C1 segment of cervical spinal cord (tissue), 14 donors: ENCODE measurements at regions not wholly inside any gene's neighbourhood (a gene's known extent, or its start where the extent isn't known, plus 50 kb on each side); places are given as distances from the start of the nearest gene placed in this dataset.

Experiments used
- DNase-seq, 14 donors: peaks; one replicate each; lab custom pipeline; 2025; lab: John Stamatoyannopoulos, UW

DNA sequence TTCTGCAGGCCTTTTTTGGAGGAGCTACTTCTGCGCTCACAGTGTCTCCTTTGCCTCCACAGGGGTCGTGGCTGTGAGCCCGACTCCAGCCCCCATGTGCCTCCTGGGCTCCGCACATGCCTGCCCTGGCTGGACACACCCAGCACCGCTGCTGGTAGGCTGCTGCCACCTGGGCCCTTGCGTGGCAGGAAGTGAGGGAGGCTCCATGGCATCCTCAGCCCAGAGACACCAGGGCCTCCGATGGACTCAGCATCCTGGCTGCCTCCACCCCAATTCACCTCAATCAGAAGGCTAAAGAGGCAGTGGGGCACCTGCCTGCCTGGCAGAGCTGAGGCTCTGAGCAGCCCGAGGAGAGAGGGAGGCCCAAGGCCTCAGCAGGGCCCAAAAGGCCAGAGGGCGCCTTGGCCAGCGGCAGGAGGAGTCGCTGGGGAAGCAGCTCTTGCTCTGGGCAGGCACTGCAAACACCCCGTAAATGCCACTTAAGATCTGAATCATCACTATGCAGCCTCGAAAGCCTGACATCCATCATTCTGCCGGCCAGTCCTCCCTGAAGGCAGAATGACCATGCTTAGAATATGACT, 68.3 kb upstream of the OTOS start:
- DNase-seq = no peak

DNA sequence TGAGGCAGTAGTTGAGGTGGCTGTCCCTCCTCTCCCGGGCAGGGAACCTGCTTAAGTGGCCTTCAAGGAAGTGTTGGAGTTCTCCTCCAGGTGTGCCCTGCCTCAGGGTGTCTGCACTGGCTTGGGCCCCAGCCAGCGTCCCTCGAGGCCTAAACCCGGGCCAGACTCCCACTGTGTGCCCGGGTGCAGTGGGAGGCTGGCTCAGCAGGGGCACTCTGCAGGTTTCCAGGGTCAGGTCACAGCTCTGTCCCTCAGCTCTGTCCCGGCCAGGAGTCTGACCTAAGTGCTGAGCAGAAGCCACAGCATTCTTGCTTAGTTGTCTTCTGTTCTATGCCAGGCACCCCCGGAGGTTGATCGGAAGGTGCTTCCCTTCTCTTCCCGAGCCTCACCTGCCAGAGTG, 69.0 kb upstream of the OTOS start:
- no peak for DNase-seq

DNA sequence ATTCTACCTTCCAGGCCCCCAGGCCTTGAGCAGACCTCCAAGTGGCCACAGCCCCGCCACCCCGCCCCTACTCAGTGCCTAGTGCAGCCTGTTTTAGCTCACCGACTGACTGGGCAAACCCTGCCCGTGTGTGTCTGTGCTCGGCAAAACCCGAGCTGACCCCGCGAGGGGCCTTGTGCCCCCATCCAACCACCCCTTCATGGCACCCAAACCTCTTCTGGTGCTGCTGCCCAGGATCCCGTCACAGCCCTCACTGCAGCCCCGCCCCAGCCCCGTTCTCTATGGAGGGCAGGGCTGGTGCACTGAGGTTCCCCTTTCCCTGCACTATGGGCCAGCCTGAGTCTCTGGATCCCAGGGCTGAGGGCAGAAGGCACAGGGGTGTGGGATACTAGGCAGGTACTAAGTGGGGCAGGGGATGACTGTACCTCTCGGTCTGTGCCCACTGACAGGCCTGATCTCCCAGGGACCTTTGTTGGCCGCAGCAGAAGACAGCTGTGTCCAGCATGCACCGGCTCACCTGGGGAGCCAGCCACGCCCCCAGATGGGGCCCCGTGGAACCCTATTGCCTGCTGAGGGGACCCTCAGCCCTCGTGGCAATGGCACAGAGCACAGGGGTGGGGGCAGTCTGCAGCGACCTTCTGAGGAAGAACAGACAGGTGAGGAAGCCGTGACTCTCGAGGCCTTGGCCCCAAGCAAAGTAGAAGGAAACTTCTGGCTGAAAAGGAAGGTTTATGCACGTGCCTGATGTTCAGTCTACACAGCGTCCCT, 69.9 kb upstream of the OTOS start:
- DNase-seq = no peak

DNA sequence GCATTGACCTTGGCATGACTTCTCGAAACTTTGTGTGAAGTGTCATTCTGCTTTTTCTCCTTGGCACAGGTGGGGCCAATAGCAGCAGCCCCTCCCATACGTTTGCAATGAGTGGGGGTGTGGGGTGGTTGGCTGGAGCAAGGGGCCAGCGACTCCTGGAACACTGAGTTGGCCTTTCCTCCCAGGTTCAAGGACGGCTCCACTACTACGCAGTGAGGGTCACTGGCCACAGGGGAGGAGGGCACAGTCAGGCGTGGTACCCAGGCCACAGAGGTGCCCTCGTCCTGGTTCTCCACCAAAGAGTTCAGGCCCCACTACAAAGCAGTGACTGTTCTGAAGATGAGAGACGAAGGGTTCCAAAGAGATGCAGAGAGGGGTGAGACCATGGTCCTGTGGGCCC, 70.6 kb upstream of the OTOS start:
- no peak for DNase-seq

DNA sequence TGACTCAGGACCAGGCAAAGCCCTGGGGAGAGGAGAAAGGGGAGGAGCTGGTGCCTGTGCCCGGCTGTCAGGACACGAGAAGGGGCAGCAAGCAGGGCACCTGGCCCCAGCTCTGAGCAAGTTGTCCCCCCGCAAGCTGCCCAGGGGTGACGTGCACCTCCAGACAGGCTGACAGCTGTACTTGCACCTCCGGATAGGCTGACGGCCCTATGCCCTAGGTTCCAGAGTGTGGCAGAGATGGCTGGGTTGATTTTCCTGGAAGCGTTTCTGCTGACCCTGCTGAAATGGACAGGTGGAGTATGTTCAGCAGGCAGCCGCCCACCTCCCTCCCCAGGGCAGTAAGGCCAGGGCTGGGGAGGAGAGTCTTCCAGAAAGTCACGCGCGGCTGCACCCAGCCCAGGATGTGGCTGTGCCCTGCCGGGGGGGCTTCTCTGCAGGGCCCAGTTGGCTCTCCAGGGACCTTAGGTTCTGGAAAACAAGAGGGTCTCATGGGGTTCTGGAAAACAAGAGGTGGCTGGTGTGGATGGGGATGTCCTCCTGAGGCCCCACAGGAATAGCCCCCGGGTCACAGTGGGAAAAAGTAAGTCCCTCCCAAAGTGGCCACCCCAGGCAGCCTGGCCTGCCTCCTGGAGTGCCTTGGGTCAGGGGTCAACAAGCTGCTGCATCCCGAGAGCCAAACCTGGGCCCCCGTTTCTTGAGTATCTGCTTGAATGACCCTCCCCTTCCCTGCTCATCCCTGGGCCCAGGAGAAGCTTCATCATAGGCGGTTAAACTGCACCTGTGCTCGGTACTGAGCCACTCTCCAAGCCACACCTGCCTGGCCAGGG, 71.4 kb upstream of the OTOS start:
- DNase-seq = no peak

DNA sequence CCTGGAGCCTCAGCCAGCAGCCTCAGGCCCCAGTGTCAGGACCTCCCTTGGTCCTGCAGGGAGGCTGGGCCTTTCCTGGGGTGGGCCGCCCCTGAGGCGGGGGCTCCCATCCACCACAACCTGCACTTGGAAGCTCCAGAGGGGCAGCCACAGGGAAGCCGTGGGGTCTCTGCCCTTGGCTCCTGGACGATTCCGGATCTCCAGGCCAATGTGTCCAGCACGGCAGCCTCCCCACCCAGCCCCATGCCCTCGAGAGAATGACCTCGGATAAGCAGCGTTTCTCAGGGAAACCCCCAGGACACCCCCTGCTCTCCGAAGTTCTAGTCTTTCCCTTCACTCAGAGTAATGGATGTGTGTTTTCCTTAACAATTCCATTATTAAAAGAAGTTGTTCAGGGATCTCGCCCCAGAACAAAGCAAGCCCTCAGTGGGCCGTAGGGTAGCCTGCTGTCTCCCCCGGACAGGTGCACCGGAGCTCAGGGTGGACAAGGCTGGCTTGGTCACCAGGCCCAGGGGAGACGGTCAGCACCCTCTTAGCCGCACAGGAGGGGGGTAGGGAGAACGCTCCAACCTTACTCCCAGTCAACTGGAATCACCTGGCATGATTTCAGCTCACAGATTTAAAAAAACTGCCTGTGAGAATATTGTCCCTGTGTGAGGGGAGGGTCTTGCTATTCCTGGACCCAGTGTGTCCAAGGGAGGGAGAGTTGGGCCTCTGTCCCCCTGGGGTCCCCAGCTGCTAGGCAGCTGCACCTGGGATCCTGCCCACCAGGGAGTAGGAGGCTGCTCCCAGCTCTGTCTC, 72.2 kb upstream of the OTOS start:
- DNase-seq = no peak

DNA sequence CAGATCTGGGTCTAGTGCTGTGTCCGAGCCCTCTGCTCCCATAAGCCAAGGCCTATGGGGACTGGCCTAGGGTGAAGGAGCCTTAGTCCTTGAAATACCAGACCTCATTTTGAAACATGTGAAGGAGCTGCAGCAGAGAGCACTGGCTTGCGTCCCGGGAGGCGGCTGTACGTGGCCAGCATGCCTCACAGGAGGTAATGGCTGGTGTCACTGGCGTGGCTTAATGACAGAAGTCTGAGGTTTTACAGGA, 72.7 kb upstream of the OTOS start:
- peak in 6 of 14 donors; percentile 10 to 48 (median 26) for DNase-seq

DNA sequence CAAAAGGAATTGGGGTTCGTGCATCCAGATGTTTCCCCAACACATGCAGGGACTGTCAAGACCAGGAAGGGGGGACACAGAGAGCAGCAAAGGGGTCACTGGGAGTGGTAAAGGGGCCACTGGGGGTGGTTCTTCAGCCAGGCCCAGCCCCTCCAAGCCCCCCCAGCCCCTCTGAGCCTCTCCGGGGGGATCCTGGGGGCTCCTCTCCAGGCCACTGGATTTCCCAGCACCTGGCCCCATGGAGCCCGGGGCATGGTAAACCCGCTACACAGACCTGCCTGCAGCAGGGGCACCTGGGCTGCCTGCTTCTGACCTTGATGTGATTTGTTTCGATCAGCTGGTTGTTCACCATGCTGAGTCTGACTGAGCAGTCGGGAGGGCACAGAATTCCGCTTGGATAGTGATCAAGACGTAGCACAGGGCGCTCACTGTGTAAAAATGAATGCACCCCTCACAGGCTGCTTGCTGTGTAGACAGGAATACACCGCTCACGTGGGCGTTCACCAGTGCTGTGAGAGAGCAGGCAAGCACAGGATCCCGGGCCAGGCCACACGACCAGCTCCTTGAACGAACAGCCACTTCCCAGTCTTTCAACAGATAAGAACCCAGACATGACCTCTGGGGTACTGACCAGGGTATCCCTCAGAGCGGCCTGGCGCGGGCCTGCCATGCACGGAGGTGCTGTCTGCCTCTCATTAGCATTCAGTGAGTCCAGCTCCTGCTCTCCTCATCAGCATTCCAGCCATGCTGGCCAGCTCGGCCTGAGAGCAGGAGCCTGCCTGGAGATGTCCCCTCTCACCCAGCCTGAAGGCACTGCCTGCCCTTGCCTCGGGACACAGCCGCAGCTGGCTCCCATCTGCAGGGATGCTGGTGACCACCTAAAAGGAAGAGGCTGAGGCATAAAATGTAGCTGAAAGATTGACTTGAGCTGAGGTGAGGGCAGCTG, 73.3 kb upstream of the OTOS start:
- peak in 9 of 14 donors; percentile 14 to 67 (median 44) for DNase-seq

DNA sequence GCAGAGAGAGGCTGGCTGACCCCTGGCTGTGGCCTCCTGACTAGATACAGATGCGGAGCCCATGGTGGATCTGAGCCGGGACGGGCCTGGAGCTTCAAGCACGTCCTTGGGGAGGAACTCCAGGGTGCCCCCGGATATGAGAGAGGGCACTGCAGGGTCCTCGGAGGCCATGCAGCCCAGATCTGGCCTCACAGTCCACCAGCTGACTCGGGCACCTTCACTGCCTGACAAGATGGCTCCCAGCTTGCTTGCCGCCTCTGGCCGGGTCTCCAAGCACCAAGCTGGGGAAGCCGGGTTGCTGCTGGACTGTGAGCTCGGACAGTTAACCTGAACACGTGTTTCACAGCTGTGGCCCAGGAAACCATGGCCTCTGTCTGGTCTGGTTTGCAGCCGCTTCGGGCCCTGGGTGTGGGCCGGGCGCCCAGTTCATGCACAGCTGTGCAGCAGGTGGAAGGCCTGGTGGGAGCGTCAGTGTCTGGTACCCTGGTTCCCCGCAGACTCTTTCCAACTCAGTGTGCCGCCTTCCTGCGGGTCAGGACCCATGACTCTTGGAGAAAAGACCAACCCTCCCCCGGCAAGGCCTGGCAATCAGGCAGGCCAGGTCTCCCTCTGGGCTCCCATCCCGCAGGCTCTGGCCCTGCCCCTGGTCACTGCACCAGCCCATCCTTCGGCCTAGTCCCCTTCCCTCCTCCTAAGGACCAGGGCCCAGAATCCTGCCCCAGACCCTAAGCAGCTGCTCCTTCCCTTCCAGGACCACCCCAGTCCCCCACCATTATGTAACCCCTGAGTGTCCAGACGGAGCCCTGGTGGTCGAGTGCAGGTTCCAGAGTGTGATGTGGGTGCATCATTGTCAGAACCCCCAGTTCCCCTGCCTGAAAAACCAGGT, 74.6 kb upstream of the OTOS start:
- peak in 1 of 14 donors; percentile 17 for DNase-seq

DNA sequence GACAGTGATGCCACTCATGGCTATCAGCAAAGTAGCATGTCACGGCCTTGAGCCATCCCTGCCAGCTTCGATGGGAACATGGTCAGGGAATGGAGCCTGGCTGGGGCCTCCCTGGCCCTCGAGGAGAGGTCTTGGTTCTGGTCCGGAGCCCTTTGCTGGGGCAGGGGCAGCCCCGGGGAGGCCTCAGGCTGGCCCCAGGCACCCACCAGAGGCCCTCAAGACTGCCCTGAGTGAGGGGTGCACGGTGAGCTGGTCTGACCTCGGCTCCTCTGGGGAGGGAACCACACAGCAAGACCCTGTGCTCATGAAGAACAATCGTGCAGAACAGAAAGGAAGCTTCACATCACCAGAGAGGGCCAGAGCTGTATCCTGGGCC, 75.2 kb upstream of the OTOS start:
- no peak for DNase-seq

DNA sequence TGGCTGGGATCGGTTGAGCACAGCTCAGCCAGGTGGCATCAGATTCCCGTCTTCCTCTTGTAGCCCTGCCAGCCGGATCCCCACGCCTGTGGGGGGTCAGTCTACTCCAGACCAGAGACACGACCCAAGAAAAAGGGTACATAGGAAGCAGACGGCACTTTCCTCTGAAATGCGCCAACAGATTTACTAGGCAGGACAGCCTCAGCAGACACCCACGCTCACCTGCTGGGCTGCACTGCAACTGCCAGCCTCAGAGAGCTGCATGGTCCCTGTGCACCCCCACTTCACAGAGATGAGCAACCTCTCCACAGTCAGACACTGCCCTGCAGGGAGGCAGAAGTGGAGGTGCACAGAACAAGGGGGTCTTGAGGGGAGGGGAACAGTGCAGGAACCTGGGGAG, 75.7 kb upstream of the OTOS start:
- DNase-seq = no peak

DNA sequence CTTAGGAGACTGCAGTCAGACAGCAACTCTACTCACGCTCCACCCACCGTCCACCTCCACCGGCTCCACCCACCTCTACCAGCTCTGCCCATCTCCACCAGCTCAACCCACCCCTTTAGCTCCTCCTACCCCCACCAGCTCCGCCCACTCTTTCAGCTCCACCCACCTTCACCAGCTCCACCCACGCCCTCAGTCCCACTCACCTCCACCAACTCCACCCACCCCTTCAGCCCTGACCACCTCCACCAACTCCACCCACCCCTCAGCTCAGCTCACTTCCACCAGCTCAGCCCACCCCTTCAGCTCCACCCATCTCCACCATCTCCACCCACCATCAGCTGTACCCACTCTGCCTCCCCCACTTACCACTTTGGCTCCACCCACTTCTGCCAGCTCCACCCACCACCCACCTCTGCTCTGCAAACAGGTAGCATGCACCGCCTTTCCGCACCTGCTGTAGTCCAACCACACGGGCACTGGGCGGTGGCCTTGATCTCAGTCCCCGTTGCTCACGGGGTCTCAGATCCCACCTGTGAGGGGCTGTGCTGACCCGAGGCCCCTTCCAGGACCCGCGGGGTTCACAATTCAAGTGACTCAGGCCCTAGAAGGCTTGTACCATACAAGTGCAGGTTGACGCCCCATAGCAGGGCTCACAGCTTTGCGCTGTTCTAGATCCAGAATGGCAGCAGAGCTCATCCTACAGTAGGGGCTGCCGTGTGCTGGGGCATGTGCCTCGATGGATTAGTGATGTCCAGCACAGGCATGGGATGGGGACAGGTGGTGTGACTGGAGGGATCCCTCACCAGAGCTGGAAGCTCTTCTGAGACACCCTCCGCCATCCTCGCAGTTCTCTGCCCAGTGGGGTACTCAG, 77.2 kb upstream of the OTOS start:
- DNase-seq = no peak

DNA sequence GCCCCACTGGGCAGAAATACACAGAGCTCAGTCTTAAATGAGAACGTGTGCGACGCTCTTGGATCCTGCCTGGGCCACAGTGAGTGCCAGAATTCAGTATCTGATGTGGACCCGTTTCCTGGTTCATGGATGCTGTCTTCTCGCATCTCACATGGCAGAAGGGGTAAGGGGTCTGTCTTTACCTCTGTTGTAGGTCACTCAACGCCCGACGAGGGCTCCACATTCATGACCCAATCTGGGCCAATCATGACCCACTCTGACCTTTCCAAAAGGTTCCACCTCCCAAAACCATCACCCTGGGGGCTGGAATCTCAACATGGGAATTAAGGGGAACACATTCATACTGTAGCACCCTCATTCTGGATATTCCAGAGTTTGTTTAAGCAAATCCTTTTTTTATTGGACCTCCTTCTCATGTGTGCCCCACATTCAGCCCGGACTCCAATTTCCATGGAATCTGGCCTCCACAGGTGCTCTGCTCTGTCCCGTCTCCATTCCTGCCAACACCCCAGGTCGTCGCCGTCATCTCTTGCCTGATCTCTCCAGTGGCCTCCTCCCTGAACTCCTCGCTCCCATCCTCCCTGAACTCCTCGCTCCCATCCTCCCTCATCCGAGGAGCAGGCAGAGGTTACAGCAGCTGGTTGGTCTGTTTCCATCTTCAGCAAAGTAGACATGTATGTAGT, 78.9 kb upstream of the OTOS start:
- DNase-seq = no peak

DNA sequence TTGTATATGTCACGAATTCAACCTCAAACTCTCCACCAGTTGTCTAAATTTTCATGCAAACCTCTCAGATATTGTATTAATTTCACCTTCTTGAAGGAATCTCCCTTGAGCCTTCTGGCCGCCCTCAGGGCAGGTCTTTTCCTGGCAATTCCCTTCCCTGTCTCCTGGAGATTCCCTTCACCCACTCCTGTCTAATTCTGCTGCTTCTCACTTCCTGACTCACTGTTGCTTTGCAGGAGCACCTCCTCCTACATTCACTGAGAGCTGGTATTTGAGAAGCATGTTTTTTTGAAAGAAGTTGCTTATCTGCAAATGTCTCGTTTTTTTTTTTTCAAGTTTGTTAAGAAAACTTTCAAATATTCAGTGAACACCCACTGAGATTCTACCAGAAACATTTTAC, 79.9 kb upstream of the OTOS start:
- no peak for DNase-seq

DNA sequence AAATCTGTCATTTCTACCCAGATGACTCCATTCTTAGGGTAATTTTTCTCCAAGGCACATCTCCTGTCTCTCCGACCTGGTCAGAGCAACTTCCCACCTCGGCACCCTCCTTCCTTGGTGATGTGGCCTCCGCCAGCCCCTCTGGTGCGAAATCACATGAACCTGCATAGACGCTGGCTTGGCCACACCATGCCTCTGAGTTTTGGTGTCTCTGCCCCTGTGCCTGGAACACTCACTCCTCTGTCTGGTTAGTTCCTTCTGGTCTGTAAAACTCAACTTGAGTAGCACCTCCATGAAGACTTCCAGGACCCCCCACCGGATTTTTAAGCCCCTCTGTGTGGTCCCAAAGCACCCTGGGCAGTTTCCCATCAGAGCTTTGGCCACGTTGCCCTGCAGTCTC, 83.2 kb upstream of the OTOS start:
- no peak for DNase-seq

DNA sequence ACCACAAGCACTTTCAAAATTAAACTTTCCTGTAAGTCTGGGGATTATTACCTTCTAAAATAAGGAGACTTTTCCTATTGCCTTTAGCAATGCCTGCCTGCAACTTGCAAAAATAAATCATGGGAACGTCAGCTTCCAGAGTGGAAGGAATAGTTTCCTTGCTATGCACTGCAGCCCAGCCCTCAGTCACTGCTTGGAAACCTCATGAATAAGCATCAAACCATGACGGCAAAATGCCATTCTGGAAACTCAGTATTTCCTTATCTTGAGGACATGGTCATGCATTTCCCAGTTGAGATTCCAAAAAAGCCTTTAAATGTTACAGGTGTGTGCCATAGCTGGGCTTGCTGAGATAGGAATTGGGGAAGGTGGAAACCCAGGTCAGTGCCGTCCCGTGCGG, 84.2 kb upstream of the OTOS start:
- no peak for DNase-seq

DNA sequence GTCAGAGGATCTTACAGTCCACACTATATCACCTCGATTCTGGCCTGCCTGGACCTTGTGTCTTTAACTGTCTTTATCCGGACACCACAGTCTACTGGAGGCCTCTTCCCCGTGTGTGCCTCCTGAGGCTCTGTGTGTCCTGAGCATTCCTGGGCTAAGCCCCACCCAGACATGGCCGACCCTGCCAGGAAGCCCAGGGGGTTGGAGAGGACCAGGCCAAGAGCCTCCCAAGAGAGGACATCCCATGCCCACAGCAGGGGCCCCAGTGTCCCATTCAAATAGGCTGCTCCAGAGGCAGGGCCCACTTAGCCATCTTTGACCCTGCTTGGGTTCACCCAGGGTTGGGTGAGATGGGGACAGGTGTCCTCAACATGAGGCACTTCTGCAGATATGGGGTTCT, 84.7 kb upstream of the OTOS start:
- no peak for DNase-seq

DNA sequence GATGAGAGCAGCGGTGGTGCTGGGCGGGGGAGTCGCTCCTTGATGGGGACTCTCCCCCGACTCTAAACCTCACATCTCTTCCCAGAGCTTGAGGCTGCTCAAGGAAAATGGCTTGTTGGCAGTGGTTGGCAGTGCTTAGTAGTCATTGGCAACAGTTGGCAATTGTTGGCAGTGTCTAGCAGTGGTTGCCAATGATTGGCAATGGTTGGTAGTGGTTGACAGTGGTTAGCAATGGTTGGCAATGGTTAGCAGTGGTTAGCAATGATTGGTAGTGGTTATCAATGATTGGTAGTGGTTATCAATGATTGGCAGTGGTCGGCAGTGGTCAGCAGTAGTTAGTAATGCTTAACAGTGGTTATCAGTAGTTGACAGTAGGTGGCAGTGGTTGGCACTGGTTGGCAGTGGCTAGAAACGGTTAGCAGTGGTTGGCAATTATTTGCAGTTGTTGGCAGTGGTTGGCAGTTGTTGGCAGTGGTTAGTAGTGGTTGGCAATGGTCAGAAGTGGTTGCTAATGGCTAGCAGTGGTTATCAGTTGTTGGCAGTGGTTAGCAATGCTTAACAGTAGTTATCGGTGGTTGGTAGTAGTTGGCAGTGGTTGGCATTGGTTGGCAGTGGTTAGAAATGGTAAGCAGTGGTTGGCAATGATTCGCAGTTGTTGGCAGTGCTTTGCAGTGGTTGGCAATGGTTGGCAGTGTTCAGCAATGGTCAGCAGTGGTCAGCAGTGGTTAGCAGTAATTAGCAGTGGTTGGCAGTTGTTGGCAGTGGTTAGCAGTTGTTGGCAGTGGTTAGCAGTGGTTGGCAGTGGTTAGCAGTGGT, 85.4 kb upstream of the OTOS start:
- no peak for DNase-seq
